ENCODE measurements at regions not wholly inside any gene's neighbourhood (a gene's known extent, or its start where the extent isn't known, plus 50 kb on each side); places are given as distances from the start of the nearest gene placed in this dataset.

GRCh38 chr3:106946866-106947265 is 430.4 kb upstream of the CCDC54 start:
- TF ChIP-seq CTCF (IDR thresholded peaks at IDR 0.05): no peak

GRCh38 chr3:106957029-106957428 is 420.2 kb upstream of the CCDC54 start:
- intact Hi-C loops (cut with DNase I; ENCODE audit: low total_unique reads): no loop called here
- no peaks in the 10 kb centered on the region for H3K36me3 ChIP-seq
- no peaks in the 10 kb centered on the region for H3K27me3 ChIP-seq
- peaks cover 0 to 8% (median 0%) of the 10 kb centered on the region in 3 donors for H3K9me3 ChIP-seq
- TF ChIP-seq CTCF (IDR thresholded peaks at IDR 0.05): no peak
- DNase-seq: no peak
- no peak overlapping the region for H3K4me3 ChIP-seq
- no peak overlapping the region for H3K27ac ChIP-seq
- H3K4me1 ChIP-seq: peaks cover 0 to 1% (median 0%) of the 10 kb centered on the region in 4 donors

More at GRCh38 chr3:106946866-106947265, 430.4 kb upstream of the CCDC54 start:
- no peak overlapping the region for H3K4me3 ChIP-seq
- H3K9me3 ChIP-seq: no peaks in the 10 kb centered on the region
- intact Hi-C loops (cut with DNase I; ENCODE audit: low total_unique reads): no loop called here
- no peaks in the 10 kb centered on the region for H3K4me1 ChIP-seq
- DNase-seq: no peak
- H3K27ac ChIP-seq: no peak overlapping the region
- no peaks in the 10 kb centered on the region for H3K36me3 ChIP-seq
- no peaks in the 10 kb centered on the region for H3K27me3 ChIP-seq

- intact Hi-C loops (cut with DNase I; ENCODE audit: low total_unique reads): no loop called here
- no peak for TF ChIP-seq CTCF (IDR thresholded peaks at IDR 0.05)
- H3K4me3 ChIP-seq: no peak overlapping the region
- no peaks in the 10 kb centered on the region for H3K9me3 ChIP-seq
- H3K36me3 ChIP-seq: no peaks in the 10 kb centered on the region
- no peak for DNase-seq
- H3K27ac ChIP-seq: peak overlapping the region in 1 of 2 donors; percentile 31
- H3K27me3 ChIP-seq: no peaks in the 10 kb centered on the region
- peaks cover 0 to 37% (median 15%) of the 10 kb centered on the region in 4 donors for H3K4me1 ChIP-seq
Observed at GRCh38 chr3:106962993-106963392, 414.2 kb upstream of the CCDC54 start.

GRCh38 chr3:106963442-106963841 is 413.8 kb upstream of the CCDC54 start:
- Histone ChIP-seq H3K36me3 (no peaks in the 10 kb centered on the region), H3K27me3 (no peaks in the 10 kb centered on the region), H3K4me1 (peaks cover 0 to 37% (median 15%) of the 10 kb centered on the region in 4 donors), H3K4me3 (no peak overlapping the region), H3K27ac (peak overlapping the region in 1 of 2 donors; percentile 31), H3K9me3 (no peaks in the 10 kb centered on the region)
- no peak for DNase-seq
- intact Hi-C loops (cut with DNase I; ENCODE audit: low total_unique reads): no loop called here
- TF ChIP-seq CTCF (IDR thresholded peaks at IDR 0.05): no peak

- peaks cover 0 to 37% (median 15%) of the 10 kb centered on the region in 4 donors for H3K4me1 ChIP-seq
- no peak for TF ChIP-seq CTCF (IDR thresholded peaks at IDR 0.05)
- H3K9me3 ChIP-seq: no peaks in the 10 kb centered on the region
- H3K27ac ChIP-seq: peak overlapping the region in 1 of 2 donors; percentile 31
- no peaks in the 10 kb centered on the region for H3K36me3 ChIP-seq
- no peaks in the 10 kb centered on the region for H3K27me3 ChIP-seq
- DNase-seq: no peak
- no peak overlapping the region for H3K4me3 ChIP-seq
- intact Hi-C loops (cut with DNase I; ENCODE audit: low total_unique reads): no loop called here
Observed at GRCh38 chr3:106965307-106965706, 411.9 kb upstream of the CCDC54 start.

GRCh38 chr3:106969596-106969995 is 407.6 kb upstream of the CCDC54 start:
- Histone ChIP-seq H3K27ac (no peak overlapping the region), H3K36me3 (no peaks in the 10 kb centered on the region), H3K4me3 (no peak overlapping the region), H3K27me3 (no peaks in the 10 kb centered on the region), H3K4me1 (peaks cover 0 to 35% (median 3%) of the 10 kb centered on the region in 4 donors), H3K9me3 (no peaks in the 10 kb centered on the region)
- TF ChIP-seq CTCF (IDR thresholded peaks at IDR 0.05): no peak
- intact Hi-C loops (cut with DNase I; ENCODE audit: low total_unique reads): no loop called here
- no peak for DNase-seq

Measured in tibial artery (tissue), 4 donors.